NCI-H146 treated with DMSO at 0.1 percent for 48 hours (cell line): ENCODE measurements at regions not wholly inside any gene's neighbourhood (a gene's known extent, or its start where the extent isn't known, plus 50 kb on each side); places are given as distances from the start of the nearest gene placed in this dataset.

Experiments used
- DNase-seq: peaks from one replicate; lab custom pipeline; 2025; ENCODE audit not compliant: unreplicated experiment; lab: John Stamatoyannopoulos, UW

DNA sequence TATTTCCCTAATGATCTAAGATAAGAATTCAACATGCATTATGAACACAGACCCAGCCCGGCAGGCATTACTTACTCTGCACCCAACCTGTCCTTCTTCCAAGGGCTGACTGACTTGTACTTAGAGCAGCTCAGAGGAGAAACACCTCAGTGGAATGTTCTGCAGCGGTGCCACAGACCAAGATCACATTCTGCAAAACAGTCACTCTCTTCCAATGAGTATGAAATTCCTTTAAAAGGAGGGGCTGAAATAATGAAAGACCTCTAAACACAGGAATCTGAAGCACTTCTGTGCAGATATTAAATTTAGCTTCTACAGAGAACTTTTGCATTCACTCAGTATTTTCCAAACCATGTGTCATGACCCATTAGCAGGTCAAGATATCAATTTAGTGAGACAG, 172.9 kb downstream of the ZDHHC21 start:
- DNase-seq = no peak

DNA sequence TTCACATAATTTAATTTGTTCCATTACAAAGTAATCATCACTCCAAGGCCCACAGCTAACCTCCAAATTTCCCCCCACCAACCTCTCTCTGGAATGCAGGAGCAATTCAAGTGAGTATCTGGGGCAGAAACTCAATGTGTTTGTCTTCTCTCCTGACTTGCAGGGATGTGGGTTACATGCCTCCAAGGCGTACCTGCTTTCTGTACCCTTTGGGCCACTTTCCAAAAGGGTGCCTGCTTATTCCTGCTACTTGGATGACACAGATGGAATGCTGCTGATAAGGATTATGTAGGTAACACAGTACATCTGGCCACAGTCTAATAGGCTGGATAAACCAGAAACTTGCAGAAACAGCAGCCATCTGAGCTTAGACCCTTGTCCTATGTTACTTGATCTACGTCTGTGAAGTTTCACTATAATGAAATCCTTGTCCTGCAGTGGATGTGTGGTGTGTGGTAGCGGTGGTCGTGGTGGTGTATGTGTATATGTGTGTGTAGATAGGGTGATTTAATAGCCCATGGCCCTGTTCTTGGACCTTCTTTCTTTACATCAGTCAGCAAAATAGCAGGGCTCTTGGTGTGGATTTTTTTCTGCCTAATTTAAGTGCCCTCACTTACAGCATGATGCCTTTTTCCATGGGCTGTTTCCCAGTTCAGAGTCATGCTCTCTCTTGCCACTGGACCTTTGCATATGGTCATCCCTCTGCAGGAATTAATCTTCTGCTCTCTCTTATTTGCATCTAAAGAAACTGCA, 175.9 kb downstream of the ZDHHC21 start:
- no peak for DNase-seq

DNA sequence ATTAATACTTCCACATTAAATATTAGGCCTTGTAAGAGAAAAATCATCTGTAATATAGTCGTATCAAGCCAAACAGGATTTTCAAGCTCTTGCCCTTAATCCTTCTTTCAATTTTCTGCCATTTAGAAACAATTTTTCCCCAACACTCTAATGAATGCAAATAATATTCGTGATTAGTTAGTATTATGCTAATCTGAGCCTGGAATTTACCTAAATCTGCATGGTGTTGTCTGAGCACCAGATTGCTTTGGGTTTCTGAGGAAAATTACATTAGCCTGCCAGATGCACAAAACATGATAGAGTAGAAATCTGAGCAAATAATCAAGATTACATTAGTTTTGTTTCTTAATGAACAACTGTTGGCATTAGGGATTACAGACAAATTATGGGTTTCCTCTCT, 176.6 kb downstream of the ZDHHC21 start:
- DNase-seq = no peak

DNA sequence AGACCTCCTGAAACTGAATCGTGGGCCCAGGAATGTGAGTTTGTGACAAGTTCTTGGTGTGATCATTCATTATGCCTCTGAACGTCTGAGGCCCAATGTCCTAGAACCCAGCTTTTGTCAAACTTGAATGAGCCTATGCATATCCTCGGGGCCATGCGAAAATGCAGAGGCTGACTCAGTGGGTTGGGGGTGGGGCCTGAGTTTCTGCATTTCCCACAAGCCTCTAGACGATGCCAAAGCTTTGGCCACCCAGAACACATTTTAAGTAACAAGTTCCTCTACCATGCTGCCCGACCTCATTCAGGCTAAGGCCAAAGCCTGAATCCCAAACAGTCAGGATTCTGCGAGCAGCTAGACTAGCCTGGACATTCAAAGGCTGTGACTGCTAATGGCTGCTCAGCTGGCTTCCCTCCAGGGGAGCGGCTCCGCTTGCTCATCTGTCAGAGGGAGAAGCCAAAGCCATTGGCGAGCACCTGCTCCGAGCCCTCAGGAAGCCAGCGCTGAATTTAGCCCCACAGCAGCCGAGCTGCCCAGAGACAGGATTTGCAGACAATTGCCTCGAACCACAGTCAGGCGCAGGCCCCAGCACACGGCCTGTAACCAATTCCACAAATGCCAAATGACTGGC, 177.5 kb downstream of the ZDHHC21 start:
- DNase-seq = peak; percentile 92

DNA sequence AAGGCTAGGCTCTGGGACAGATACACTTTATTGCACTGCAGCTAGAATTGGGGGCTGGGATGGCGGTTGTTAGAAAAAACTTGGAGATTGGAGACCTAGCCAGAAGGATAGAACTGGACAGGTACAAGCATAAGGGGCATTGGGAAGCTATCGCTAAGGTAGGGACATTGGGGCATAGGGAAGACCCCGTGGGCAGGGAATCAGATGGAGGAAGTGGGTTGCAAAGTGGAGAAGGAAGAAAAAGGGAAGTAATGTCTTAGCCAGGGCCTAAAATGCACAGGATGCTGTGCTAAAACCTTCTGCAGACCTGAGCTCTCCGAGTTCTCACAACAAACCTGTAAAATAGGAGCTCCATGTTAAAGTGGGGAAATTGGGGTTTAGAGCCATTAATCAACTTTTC, 178.2 kb downstream of the ZDHHC21 start:
- no peak for DNase-seq

DNA sequence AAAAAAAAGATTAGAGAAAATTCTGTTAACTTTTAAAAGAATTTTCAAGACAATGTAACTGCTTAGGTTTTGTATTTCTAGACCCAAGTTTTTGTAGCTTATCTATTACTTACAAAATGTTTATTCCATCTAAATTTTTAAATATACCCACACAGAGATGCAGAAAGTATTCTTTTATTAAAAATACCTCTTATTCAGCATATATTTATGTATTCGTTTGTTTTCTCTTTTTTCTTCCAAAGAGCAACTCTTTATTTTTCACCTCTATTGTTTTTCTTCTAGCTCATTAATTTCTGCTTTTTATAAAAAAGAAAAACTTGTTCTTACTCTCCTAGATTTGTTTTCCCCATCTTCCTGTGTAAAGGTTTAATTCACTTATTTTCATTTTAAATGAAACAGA, 180.3 kb downstream of the ZDHHC21 start:
- DNase-seq = no peak

DNA sequence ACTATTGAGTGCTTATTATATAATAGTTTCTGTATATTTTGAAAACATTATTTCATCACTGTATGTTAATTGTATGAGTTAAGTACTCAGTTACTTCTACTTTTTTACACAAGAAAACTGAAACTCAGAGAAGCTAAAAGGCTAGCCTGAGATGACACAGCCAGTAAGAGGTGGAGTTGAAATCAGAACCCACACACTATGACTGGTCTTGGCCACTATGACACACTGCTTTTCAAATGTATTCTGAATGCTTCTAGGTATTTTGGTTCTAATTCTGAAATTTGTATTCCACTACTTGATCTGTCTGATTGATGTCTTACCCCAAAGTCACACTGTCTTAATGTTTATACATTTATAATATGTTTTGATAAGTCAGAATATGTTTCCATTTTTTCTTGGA, 181.8 kb downstream of the ZDHHC21 start:
- DNase-seq = no peak

DNA sequence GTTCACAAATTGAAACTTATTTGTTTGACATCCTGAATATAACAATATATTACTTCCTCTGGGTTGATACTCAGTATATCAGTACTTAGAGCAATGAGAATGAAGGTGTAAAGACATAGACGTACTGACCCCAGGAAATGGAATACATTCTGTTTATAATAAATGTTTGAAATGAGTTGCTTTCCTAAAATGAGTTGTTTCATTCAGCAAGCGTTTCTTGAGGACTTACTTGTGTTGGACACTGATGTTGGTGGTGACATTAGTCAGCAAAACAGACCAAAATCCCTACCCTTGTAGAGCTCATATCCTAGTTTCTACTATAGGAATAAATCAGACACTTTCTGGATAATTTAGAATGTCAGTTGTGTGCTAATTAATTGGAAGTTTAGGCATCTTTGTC, 184.3 kb downstream of the ZDHHC21 start:
- DNase-seq = no peak

DNA sequence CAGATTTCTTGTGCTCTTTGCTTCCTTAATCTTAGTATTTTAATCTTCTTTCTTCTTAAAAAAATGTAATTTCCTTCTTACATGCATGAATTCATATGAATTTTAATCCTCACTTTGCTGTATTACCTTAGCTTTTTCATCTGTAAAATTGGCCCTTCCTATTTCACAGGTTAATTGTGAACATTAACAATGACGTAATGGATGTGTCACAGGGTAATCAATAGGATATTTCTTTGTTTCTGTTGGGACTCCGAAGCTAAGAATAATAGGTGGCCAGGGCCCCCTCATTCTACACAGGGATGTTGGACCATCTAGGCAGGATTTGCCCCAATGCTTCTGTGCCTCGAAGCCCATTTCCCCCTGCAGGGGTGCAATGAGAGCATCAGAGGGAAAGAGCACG, 187.4 kb upstream of the NFIB start:
- DNase-seq = no peak

DNA sequence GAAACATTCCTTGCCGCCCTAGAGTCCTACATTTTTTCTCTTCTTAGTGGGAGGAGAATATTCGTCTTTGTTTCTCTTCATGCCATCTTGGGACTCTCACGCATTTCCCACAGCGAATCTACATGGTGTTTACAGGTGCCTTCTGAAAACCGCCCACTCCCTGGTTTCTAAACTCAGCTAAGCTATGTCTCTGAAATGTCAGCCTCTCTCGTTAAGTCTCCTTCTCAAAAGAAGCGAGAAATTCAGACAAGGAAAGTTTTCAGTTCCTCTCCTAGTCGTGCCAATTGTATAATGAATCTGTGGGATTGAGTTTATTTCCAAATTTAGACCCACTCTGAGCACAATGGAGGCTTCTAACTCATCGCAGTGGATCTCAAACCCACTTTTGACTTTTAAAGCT, 186.8 kb upstream of the NFIB start:
- no peak for DNase-seq

DNA sequence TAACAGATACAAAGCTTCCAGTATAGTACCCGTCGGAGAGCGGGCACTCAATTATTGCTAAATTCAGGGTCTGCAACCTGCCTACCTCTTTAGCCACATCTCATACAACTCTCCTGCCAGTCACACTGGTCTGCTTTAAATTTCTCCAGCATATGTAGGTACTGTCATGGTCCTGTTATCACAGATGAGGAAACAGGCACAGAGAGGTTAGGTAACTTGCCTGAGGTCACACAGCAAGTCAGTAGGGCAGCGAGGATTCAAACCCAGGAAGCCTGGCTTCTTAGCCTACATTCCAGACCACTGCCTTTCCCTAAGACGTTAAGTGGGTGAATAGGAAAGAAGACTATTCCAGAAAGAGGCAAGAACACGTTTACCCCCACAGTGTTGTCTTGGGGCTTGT, 186.0 kb upstream of the NFIB start:
- DNase-seq = no peak

DNA sequence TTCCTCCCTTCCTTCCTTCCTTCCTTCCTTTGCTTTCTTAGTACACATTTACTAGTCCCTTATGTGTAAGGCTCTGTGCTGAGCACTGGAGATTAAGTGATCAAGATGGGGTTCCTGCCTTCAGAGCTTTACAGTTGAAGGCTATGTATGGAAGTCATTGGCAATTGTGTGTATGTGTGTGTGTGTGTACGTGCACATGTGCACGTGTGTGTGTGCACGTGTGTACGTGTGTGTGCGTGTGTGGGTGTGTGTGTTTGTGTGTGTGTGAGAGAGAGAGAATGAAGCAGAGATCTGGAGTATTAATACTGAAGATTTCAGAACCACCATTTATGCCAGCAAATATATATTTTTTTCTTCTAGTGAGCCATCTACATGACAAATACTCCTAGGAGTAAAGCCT, 184.9 kb upstream of the NFIB start:
- DNase-seq = no peak

DNA sequence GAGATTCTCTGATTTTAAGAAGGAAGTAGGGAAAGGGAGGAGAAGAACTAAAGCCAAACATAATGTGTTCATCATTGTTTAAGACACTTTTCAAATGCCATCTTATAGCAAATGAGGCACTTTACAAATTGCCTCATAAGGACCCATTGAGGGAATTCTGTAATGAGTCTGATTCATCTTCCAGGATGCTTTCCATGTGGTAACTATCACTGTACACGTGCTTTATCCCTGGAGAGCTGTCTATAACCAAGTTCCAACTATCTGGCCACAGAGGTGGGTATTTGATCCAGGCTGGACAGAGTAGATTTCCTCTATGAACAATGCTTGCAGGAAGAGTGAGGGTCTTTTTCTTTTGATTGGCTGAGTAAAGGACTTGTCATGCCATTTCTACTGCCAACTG, 183.5 kb upstream of the NFIB start:
- DNase-seq = no peak

DNA sequence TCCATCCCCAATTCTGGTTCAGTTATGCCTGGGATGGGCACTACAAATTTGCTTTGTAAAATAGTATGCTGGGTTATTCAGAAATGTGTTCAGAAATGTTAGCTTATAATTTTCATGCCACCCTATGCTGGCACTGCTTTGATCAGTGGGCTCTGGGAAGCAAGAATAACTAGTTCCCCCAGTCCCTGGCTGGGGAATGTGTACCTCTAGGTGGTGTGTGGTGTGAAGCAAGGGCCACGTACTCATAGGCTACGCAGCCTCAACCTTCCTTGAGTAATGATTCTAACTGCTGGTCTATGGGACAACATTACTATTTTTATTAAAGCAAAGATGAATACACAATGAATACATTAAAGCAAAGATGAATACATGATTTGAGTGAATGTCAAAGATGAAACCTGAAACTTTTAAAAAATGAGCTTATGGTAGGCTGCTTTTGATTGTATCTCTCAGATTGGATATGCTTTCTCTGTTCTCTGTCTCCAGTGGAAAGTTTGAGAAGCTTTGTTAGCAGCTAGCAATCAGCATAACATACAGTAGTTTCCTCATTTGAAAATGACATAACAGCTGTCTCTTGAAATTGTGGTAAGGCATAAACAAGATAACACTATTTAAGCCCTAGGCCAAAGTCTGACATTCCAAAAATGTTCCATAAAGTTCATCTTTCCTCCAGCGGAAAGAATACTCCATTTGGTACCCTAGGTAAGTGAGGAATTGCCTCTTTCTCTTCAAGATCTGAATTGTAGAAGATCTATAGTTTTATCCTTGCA, 174.7 kb upstream of the NFIB start:
- DNase-seq = no peak

DNA sequence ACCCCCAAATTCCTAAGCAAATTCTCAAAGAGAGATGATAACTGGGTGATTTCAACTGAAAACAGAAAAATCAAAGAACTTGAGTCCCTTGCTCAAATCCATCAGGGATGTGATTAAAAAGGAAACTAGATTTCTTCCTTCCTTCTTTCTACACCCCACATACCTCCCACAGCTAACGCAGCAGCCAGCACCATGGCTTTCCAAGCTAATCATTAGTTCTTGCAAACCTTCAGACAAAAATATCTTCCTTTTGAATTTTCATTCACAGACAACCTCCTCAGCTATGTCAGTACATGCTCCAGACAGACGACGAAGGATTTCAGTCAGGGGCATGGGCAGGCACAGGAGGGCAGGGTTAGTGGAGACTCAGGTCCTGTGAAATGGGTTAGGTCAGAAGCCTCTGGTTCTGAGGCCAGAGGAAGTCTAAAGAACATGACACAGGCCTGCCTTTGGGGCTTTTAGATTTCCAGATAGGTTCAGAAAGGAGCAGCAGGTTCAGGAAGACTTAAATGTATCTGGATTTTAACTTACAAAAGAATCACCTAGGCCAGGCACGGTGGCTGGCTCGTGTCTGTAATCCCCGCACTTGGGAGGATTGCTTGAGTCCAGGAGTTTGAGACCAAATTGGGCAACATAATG, 173.7 kb upstream of the NFIB start:
- no peak for DNase-seq

DNA sequence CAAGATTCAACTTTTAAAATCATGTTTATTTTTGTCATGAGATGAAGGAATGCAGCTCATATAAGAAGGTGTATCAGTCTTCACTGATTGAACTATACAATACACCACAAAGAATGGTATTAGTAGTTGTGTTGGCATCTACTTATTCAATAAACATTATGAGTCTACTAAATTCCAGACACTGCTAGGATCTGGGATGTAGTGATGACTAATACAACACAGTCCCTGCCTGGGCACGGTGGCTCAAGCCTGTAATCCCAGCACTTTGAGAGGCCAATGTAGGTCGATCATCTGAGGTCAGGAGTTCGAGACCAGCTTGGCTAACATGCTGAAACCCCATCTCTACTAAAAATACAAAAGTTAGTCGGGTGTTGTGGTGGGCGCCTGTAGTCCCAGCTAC, 171.4 kb upstream of the NFIB start:
- DNase-seq = no peak

DNA sequence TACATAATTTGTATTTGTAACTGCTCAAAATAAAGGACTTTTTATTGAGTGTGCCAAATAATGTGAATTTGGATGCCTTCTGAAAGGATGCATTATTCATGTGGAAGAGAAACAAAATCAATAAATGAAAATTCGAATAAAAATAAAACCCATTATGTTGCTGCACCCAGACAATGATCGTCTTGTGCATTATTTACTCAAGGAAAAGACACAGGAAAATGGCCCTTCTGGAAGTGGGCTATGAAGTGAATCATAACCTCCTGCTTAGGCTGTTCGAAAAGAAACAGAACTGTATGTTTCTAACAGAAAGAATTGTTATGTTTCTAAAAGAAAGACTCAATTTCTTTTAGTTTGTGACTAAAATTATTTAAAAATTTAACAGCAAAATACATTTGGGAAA, 168.9 kb upstream of the NFIB start:
- DNase-seq = peak; percentile 19

DNA sequence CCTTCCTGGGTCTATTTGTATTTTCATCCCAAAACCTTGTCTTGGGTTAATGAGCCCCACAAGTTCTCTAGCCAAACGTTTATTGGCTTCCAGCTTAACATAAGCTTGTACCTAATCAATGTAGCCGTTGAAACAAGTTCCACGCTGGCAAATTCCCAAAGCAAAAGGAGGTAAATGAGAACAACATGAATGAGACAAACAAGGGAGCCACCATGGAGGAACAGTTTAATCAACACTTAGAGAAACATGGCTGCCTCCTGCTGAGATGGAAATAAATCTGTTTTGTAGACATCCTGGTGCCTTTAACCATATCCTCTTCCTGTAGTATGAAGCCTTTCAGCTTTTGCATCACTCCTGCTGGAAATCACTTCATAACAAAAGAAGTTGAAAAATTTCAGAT, 166.6 kb upstream of the NFIB start:
- DNase-seq = peak; percentile 33

DNA sequence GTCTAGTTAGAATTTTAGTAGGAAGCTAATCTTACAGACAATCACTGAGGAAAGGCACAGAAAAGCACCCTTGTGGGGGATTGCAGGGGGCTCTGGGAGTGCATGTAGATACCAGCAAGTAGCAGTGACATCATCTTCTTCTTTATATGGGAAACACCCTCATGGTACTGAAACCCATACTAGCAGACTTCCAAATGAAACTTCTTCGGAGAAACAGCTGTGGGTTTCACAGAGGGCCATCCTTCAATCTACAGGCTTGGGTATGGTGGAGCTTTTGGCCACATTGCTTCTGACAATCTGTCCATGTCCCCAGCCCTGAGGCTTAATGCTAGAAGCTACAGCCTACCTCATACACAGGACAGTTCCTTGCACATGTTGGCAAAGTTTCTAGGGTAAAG, 165.2 kb upstream of the NFIB start:
- no peak for DNase-seq

DNA sequence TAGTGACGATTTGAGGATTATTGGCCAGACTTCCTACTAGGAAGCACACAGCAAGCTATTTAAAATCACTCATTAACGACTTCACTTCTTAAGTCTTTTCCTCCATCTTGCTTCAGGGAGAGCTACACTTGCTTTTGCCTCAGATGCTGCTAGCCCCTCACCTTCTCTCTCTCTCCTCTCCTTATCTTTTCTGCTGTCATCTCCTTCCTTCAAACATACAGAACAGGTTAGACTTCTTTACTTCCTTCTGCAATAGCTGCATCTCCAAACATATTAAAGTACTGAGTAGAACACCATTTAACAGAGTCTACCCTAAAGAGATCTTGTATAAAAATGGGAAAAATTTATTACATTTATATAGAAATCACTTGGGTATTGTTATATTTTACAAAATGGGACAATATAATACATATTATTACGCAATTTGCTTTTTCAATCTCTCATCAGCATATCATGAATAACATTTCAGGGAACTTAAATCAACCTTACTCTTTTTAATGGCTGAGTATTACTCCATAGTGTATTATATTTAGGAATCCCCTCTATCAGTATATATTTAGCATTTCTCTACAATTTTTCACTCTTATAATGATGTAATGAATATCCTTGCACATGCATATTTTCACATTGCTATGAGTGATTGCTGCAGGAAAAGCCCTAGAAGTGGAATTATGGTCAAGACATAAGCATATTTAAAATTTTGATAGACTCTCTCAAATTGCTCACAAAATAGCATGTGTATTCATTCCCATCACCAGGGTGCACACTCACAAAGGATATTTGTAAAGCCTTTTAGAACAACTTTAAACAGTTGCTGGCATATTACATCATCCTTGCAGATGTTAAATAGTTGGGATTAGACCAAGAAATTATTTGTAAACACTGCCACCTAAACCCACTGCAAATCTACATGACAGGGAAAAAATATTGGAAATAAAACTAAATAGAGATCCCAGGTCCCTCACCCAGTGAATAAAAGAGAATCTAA, 164.5 kb upstream of the NFIB start:
- peak; percentile 14 for DNase-seq

DNA sequence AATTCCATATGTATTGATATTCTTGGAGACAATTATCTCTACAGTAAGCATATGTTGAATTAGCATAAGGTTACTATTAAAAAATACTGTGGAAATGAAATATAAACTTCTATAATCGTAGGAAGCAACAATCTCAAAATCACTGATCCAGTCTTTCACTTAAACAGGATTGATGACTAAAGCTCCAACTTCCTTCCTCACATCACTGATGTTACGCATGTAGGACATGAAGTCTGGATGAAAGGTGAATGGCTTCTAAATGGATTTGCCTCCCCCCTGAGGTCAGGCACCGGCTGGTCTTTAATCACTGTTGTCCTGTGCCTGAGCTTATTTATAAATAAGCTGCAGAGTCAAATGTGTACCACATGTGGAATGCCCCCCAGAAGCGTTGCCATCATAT, 157.1 kb upstream of the NFIB start:
- DNase-seq = no peak
